ENCODE measurements at regions not wholly inside any gene's neighbourhood (a gene's known extent, or its start where the extent isn't known, plus 50 kb on each side); places are given as distances from the start of the nearest gene placed in this dataset.

GRCh38 chr10:71052076-71052660, 160.2 kb upstream of the UNC5B start:
- TF ChIP-seq, protein P1, sequence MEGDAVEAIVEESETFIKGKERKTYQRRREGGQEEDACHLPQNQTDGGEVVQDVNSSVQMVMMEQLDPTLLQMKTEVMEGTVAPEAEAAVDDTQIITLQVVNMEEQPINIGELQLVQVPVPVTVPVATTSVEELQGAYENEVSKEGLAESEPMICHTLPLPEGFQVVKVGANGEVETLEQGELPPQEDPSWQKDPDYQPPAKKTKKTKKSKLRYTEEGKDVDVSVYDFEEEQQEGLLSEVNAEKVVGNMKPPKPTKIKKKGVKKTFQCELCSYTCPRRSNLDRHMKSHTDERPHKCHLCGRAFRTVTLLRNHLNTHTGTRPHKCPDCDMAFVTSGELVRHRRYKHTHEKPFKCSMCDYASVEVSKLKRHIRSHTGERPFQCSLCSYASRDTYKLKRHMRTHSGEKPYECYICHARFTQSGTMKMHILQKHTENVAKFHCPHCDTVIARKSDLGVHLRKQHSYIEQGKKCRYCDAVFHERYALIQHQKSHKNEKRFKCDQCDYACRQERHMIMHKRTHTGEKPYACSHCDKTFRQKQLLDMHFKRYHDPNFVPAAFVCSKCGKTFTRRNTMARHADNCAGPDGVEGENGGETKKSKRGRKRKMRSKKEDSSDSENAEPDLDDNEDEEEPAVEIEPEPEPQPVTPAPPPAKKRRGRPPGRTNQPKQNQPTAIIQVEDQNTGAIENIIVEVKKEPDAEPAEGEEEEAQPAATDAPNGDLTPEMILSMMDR (conservative IDR thresholded peaks at IDR 0.05 in 1 of 2, IDR thresholded peaks at IDR 0.05 in 1 of 2; ENCODE audit: extremely low read depth in 1 of 2, insufficient read depth in 1 of 2, low read depth in 1 of 2, low read length in 2 of 2): no peak
- no peak for TF ChIP-seq EZH2 (IDR thresholded peaks at IDR 0.05; ENCODE audit: borderline replicate concordance, low read length)
